ENCODE measurements at regions not wholly inside any gene's neighbourhood (a gene's known extent, or its start where the extent isn't known, plus 50 kb on each side); places are given as distances from the start of the nearest gene placed in this dataset.

DNA sequence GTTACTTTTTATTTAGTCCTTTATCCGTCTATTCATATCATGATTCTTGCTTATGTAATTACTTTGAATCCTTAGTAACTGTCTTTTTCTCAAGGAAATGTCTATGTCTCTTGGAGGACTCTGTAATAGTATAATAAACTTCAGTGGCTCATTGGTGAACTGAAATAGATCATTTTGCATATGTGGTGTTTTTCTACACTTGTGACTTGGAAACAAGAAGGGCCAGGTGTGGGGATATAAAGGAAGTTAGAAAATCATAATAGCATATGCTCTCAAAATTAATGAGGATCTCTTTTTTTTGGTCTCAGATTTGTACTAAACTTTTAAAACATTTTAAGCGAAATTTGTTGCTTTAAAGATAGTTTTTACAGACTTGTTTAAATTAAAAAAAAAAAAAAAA lies 453.0 kb upstream of the CDH20 start:
- no peak for DNase-seq (ENCODE audit: low read depth)

DNA sequence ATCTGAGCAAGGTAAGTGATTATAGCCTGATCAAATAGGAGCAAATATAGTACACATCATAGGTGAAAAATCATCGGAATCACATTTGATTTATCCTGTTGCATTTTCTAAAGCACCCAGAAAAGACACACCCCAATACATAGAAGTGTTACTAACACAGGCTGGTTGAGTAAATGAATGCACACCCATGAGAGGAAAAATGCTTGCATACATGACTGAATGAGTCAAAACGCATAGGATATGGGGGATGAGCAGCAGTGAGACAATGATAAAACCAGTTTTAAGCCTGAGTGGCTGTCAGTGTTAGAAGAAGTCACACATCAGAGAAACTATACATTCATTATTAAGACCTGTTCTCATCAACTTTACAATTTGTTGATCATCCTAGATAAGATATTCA lies 449.6 kb upstream of the CDH20 start:
- H3K4me3 ChIP-seq (ENCODE audit: low read depth, low read length), result no peak overlapping the region
- DNase-seq (ENCODE audit: low read depth), result no peak
- TF ChIP-seq, protein P1, sequence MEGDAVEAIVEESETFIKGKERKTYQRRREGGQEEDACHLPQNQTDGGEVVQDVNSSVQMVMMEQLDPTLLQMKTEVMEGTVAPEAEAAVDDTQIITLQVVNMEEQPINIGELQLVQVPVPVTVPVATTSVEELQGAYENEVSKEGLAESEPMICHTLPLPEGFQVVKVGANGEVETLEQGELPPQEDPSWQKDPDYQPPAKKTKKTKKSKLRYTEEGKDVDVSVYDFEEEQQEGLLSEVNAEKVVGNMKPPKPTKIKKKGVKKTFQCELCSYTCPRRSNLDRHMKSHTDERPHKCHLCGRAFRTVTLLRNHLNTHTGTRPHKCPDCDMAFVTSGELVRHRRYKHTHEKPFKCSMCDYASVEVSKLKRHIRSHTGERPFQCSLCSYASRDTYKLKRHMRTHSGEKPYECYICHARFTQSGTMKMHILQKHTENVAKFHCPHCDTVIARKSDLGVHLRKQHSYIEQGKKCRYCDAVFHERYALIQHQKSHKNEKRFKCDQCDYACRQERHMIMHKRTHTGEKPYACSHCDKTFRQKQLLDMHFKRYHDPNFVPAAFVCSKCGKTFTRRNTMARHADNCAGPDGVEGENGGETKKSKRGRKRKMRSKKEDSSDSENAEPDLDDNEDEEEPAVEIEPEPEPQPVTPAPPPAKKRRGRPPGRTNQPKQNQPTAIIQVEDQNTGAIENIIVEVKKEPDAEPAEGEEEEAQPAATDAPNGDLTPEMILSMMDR (conservative IDR thresholded peaks at IDR 0.05; ENCODE audit: low read depth, low read length), result no peak

More for the DNA sequence above, 453.0 kb upstream of the CDH20 start:
- TF ChIP-seq, protein P1 (conservative IDR thresholded peaks at IDR 0.05; ENCODE audit: low read depth, low read length), result no peak
- H3K4me3 ChIP-seq (ENCODE audit: low read depth, low read length), result no peak overlapping the region

DNA sequence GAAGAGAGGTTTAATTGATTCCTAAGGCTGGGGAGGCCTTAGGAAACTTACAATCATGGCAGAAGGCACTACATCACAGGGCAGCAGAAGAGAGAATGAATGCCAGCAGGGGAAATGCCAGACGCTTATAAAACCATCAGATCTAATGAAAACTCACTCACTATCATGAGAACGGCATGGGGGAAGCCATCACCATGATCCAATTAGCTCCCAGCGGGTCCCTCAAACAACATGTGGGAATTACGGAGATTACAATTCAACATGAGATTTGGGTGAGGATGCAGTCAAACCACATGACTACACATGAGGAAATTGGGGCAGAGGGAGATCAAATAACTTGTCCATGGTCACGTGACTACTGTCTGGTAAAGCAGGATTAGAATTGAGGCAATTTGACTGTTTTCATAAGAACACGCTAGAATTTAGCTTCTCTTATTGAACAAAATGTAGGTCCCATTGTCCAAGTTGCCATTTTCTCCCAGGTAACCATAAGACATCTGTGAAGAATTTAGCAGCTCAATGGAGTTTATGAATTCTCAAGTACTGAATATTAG lies 445.1 kb upstream of the CDH20 start:
- DNase-seq (ENCODE audit: low read depth), result no peak
- H3K4me3 ChIP-seq (ENCODE audit: low read depth, low read length), result no peak overlapping the region
- TF ChIP-seq, protein P1 (conservative IDR thresholded peaks at IDR 0.05; ENCODE audit: low read depth, low read length), result no peak

DNA sequence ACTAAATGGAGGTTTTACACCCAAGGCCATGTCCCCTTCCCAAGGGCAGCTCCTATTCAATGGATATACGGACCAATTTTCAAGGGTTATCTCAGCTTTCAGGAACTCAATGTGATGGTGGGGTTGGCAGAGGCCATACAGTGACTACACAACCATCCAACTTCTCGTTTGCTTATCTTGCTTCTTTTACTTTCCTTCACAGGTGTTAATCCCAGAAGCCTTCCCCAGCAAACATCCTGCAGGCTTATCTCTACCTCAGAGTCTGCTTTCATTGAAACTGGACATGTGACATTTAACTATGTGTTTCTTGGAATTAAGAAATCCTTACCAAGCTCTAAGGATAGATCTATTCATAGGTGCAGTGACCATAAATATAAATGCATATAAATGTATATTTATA lies 443.8 kb upstream of the CDH20 start:
- TF ChIP-seq, protein P1 (conservative IDR thresholded peaks at IDR 0.05; ENCODE audit: low read depth, low read length), result no peak
- no peak overlapping the region for H3K4me3 ChIP-seq (ENCODE audit: low read depth, low read length)
- no peak for DNase-seq (ENCODE audit: low read depth)

DNA sequence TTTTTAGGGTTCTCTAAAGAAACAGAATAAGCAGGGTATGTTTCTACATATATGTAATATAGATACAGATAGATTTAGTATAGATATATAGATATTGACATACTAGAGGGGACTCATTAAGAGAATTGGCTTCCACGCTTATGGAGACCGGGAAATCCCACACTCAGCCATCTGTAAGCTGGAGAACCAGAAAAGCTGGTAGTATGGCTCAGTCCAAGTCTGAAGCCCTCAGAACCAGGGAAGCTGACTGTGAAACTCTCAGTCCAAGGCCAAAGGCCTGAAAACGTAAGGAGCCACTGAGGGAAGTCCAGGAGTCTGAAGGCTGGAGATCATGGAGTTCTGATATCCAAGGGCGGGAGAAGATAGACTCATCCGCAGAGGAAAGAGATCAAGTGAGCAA lies 441.3 kb upstream of the CDH20 start:
- H3K4me3 ChIP-seq (ENCODE audit: low read depth, low read length), result no peak overlapping the region
- TF ChIP-seq, protein P1 (conservative IDR thresholded peaks at IDR 0.05; ENCODE audit: low read depth, low read length), result no peak
- DNase-seq (ENCODE audit: low read depth), result no peak

DNA sequence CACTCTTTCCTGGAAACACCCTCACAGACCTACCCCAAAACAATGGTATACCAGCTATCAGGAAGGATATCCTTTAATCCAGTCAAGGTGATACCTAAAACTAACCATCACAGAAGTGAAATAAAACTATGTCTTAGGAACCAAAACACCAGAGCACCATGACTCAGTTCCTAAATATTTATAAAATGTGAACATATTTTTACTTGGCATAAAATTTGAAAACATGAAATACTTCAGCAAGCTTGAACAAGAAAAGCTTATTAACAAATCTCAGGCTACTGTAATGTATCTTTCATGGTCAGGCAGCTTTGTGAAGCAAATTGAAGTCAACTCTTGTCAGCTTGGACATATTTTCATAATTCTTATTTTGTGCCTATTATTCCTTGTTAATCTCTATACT lies 440.8 kb upstream of the CDH20 start:
- DNase-seq (ENCODE audit: low read depth), result peak; percentile 59
- H3K4me3 ChIP-seq (ENCODE audit: low read depth, low read length), result no peak overlapping the region
- TF ChIP-seq, protein P1 (conservative IDR thresholded peaks at IDR 0.05; ENCODE audit: low read depth, low read length), result no peak

DNA sequence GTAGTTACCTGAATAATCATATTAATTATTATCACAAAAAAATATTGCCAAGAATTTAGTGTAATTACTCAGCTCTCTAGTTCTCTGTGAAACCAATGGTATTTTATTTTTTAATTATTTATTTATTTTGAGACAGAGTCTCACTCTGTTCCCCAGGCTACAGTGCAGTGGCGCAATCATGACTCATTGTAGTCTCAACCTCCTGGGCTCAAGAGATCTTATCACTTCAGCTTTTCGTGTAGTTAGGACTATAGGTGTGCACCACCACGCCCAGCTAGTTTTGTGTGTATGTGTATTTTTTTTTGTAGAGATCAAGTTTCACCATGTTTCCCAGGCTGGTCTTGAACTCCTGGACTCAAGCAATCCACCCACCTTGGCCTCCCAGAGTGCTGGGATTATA lies 440.4 kb upstream of the CDH20 start:
- TF ChIP-seq, protein P1 (conservative IDR thresholded peaks at IDR 0.05; ENCODE audit: low read depth, low read length), result no peak
- DNase-seq (ENCODE audit: low read depth), result peak; percentile 80
- no peak overlapping the region for H3K4me3 ChIP-seq (ENCODE audit: low read depth, low read length)
